CD4-positive, alpha-beta T cell treated with Interleukin-21 for 1 hour (primary cell): ENCODE measurements at regions not wholly inside any gene's neighbourhood (a gene's known extent, or its start where the extent isn't known, plus 50 kb on each side); places are given as distances from the start of the nearest gene placed in this dataset.
A peak's percentile ranks its signal among the peaks of the same experiment; 100 is the strongest.

ENCODE experiments used
- DNase-seq: peaks from one replicate; pipeline ENCODE4 v3.0.0-alpha.2; 2020

GRCh38 chr21:35352066-35352770, 303.1 kb upstream of the RUNX1 start:
- DNase-seq: no peak

GRCh38 chr21:35351434-35351833, 302.3 kb upstream of the RUNX1 start:
- DNase-seq: no peak

DNA sequence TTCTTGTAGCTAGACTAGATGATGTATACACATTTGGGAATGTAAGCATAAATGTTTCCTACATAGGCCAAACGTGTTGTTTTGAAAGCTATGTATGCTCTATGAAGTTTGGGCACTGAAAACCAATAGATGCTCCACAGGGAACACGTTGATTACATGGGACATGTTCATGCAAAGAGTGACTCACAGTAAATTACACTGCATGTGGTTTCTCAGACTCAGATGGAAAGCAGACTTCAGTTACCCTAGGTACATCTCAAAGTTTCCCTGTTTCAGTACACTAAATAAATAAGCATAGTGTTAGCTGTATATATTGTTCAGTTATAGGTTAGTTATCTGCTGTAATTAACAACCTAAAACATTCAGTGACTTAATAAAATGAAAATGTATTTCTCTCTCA, 301.9 kb upstream of the RUNX1 start:
- no peak for DNase-seq

GRCh38 chr21:35349376-35350080, 300.4 kb upstream of the RUNX1 start:
- DNase-seq: no peak

GRCh38 chr21:35348686-35349085, 299.6 kb upstream of the RUNX1 start:
- no peak for DNase-seq

GRCh38 chr21:35346697-35347096, 297.6 kb upstream of the RUNX1 start:
- no peak for DNase-seq

DNA sequence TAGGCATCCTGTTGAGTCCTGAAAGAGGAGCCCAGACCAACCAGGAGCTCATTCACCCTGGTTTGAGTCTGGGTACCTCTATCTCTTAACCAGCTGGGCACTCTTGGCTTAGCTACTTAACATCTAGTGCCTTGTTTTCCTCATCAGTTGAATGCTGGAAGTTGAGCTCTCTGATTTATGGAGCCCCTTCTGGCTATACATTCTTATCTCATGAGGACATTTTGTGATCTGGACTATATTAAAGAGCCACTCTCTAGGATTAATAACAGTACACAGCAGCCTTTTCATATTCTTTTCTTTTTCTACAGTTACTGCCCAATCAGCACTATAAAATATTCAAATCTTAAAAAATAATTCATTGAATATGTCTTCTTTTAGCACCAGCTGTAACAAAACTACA, 296.9 kb upstream of the RUNX1 start:
- no peak for DNase-seq

GRCh38 chr21:35344582-35344981, 295.5 kb upstream of the RUNX1 start:
- DNase-seq: no peak

- peak; percentile 12 for DNase-seq
Measured at GRCh38 chr21:35343046-35343819, 294.1 kb upstream of the RUNX1 start.

- DNase-seq: no peak
Measured at GRCh38 chr21:35342440-35342839, 293.3 kb upstream of the RUNX1 start.

- DNase-seq: peak; percentile 3
Measured at GRCh38 chr21:35340273-35340672, 291.2 kb upstream of the RUNX1 start.

GRCh38 chr21:35338881-35339632, 290.0 kb upstream of the RUNX1 start:
- no peak for DNase-seq

DNA sequence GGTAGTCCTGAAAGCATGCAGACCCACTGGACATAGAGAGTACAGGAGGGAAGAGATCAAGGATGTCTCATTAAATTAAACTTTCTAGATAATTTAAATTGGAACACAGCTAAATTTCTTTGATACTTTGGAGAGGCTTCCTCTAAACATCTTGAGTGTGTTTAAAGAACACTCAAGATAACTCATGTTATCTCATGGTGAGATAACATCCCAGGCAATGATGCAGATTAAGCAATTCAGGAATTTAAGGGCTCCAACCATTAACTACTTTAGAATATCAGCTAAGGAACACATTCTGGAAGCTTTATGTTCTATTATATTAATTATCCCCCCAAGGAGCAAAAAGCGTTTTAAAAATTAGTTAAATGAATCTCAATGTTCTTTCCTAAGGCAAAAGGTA, 289.2 kb upstream of the RUNX1 start:
- no peak for DNase-seq

- no peak for DNase-seq
Measured at GRCh38 chr21:35337573-35337972, 288.5 kb upstream of the RUNX1 start.

- DNase-seq: no peak
Measured at GRCh38 chr21:35336534-35336933, 287.4 kb upstream of the RUNX1 start.

GRCh38 chr21:35335951-35336446, 286.9 kb upstream of the RUNX1 start:
- DNase-seq: no peak

DNA sequence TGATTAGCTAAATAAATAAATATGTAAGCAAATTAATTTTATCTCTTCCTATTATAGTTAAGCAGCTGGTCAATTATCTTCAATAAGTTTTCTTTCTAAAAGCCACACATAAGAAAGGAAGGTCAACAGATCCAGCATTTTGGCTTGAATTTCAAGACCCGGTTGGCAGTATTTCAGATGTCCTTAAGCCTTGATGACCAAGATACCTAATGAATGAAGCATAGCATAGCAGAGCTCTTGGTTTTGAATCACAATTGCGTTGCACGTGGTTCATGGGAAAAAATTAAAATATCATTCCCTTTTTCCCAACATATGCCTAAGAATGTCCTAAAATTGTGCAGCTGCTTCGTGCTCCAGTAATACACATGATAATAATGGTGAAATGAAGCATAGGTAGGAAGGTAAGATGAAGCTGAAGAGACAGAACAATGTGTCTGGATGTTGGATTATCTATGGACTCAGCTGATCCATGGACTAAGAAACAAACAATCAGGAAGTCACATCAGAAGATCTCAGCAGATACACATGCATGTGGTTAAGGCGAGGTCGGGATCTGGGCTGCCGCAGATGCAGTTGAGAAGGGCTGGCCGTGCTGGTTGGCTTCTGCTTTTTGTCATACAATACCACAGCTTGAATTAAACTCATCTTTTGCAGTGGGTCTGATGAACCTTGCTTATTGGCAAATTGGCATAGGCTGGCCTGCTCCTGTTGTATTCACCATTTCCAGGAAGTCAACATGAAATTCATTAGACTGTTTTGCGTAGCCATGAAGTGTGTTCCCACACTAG, 284.9 kb upstream of the RUNX1 start:
- DNase-seq: no peak

GRCh38 chr21:35332841-35333426, 283.8 kb upstream of the RUNX1 start:
- DNase-seq: no peak

GRCh38 chr21:35329940-35330660, 281.0 kb upstream of the RUNX1 start:
- no peak for DNase-seq

DNA sequence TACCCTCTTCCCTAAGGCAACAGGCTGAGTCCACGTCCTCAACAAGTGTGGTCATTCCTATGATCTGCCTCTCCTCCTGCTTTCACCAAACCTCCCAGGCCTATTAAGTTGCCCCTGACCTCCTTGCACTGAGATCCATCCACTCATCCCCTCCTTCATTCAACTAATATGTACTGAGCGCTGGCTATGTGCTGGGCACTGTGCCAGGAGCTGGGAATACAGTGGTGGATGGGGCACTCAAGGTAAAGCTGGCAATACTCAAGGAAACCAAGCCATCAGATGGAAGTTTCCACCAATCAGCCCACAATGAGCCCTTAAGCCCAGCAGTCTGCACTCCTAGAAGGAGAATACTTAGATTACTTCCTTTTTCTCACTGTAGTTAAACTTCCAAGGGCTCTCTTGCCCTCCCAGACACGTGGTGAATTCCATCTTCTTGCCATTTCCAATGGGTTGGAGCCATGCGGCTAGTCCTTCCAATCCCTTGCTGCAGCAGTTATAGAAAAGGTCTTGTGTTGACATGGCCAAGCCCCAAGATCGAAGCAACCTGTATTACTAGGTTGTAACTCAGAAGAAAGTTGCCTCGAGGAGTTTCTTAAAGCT, 279.9 kb upstream of the RUNX1 start:
- no peak for DNase-seq

DNA sequence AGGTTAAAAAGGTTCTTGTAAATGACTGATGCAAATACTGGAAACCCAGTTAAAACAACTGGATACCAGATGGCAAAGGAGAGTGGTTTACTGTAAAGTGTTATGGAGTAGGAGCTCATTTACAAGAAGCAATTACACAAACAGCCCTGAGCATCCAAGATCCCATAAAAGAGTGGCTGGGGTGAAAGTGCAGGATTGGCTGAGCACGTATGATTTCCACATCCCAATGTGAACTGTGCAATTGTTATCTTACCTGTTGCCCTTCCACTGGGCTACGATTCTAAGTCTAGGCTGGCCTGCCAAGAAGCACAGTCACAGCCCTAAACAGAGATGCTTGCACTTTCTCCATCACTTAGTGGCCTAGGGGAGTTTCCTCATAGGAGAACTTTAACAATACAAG, 277.6 kb upstream of the RUNX1 start:
- no peak for DNase-seq
